H1 (cell line): ENCODE measurements at regions not wholly inside any gene's neighbourhood (a gene's known extent, or its start where the extent isn't known, plus 50 kb on each side); places are given as distances from the start of the nearest gene placed in this dataset.

ENCODE experiments used
- HDAC6 ChIP-seq: IDR thresholded peaks from one replicate; pipeline ENCODE4 v1.7.1; 2012; ENCODE audit warnings: low read depth, mild to moderate bottlenecking, inconsistent platforms, low read length, moderate library complexity
- TF ChIP-seq, protein P1 (sequence below): fragments of 300-600 bp; sonication (generic); IDR thresholded peaks from 2 replicates; pipeline ENCODE4 v1.7.1; 2012; ENCODE audit warnings: low read length, moderate library complexity, mild to moderate bottlenecking, inconsistent platforms; ENCODE audit not compliant: insufficient replicate concordance

GRCh38 chr11:92129811-92130210 lies 94.8 kb upstream of the FAT3 start (continued):
- TF ChIP-seq, protein P1, sequence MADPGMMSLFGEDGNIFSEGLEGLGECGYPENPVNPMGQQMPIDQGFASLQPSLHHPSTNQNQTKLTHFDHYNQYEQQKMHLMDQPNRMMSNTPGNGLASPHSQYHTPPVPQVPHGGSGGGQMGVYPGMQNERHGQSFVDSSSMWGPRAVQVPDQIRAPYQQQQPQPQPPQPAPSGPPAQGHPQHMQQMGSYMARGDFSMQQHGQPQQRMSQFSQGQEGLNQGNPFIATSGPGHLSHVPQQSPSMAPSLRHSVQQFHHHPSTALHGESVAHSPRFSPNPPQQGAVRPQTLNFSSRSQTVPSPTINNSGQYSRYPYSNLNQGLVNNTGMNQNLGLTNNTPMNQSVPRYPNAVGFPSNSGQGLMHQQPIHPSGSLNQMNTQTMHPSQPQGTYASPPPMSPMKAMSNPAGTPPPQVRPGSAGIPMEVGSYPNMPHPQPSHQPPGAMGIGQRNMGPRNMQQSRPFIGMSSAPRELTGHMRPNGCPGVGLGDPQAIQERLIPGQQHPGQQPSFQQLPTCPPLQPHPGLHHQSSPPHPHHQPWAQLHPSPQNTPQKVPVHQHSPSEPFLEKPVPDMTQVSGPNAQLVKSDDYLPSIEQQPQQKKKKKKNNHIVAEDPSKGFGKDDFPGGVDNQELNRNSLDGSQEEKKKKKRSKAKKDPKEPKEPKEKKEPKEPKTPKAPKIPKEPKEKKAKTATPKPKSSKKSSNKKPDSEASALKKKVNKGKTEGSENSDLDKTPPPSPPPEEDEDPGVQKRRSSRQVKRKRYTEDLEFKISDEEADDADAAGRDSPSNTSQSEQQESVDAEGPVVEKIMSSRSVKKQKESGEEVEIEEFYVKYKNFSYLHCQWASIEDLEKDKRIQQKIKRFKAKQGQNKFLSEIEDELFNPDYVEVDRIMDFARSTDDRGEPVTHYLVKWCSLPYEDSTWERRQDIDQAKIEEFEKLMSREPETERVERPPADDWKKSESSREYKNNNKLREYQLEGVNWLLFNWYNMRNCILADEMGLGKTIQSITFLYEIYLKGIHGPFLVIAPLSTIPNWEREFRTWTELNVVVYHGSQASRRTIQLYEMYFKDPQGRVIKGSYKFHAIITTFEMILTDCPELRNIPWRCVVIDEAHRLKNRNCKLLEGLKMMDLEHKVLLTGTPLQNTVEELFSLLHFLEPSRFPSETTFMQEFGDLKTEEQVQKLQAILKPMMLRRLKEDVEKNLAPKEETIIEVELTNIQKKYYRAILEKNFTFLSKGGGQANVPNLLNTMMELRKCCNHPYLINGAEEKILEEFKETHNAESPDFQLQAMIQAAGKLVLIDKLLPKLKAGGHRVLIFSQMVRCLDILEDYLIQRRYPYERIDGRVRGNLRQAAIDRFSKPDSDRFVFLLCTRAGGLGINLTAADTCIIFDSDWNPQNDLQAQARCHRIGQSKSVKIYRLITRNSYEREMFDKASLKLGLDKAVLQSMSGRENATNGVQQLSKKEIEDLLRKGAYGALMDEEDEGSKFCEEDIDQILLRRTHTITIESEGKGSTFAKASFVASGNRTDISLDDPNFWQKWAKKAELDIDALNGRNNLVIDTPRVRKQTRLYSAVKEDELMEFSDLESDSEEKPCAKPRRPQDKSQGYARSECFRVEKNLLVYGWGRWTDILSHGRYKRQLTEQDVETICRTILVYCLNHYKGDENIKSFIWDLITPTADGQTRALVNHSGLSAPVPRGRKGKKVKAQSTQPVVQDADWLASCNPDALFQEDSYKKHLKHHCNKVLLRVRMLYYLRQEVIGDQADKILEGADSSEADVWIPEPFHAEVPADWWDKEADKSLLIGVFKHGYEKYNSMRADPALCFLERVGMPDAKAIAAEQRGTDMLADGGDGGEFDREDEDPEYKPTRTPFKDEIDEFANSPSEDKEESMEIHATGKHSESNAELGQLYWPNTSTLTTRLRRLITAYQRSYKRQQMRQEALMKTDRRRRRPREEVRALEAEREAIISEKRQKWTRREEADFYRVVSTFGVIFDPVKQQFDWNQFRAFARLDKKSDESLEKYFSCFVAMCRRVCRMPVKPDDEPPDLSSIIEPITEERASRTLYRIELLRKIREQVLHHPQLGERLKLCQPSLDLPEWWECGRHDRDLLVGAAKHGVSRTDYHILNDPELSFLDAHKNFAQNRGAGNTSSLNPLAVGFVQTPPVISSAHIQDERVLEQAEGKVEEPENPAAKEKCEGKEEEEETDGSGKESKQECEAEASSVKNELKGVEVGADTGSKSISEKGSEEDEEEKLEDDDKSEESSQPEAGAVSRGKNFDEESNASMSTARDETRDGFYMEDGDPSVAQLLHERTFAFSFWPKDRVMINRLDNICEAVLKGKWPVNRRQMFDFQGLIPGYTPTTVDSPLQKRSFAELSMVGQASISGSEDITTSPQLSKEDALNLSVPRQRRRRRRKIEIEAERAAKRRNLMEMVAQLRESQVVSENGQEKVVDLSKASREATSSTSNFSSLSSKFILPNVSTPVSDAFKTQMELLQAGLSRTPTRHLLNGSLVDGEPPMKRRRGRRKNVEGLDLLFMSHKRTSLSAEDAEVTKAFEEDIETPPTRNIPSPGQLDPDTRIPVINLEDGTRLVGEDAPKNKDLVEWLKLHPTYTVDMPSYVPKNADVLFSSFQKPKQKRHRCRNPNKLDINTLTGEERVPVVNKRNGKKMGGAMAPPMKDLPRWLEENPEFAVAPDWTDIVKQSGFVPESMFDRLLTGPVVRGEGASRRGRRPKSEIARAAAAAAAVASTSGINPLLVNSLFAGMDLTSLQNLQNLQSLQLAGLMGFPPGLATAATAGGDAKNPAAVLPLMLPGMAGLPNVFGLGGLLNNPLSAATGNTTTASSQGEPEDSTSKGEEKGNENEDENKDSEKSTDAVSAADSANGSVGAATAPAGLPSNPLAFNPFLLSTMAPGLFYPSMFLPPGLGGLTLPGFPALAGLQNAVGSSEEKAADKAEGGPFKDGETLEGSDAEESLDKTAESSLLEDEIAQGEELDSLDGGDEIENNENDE: no peak
- TF ChIP-seq HDAC6: no peak
- TF ChIP-seq, all 59 proteins: peak for 0
